ENCODE measurements at regions not wholly inside any gene's neighbourhood (a gene's known extent, or its start where the extent isn't known, plus 50 kb on each side); places are given as distances from the start of the nearest gene placed in this dataset.

DNA sequence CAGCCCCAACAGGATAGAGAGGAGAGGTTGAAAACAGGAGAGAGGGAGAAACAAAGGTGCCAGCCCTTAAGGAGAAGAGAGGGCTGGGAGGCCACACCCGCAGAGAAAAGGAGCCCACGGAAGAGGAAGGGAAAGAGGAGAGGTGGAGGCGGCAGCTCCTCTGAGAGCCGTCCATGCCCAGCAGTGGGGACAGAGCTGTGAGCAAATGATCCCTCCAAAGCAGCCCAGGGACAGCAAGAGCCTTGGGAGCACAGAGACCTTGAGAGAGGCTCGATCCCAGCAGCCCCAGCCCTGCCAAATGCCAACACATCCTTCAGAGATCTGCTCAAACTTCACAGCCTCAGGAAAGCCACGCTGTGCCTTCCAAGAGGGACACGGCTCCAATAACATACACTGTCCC, 66.7 kb upstream of the CORO2B start (continued):
- TF ChIP-seq RORB (CRISPR knock-in tag; IDR thresholded peaks at IDR 0.05) (no peak), NR1H2 (CRISPR knock-in tag; IDR thresholded peaks at IDR 0.05) (no peak), ZNF317 (CRISPR knock-in tag; IDR thresholded peaks at IDR 0.05; ENCODE audit: borderline replicate concordance, low read depth) (no peak), JUN (CRISPR knock-in tag; IDR thresholded peaks at IDR 0.05) (no peak), ZNF219 (CRISPR knock-in tag; IDR thresholded peaks at IDR 0.05; ENCODE audit: borderline replicate concordance) (no peak), GRHL2 (CRISPR knock-in tag; IDR thresholded peaks at IDR 0.05; ENCODE audit: insufficient replicate concordance, severe bottlenecking) (no peak)
- TF ChIP-seq, protein P1, sequence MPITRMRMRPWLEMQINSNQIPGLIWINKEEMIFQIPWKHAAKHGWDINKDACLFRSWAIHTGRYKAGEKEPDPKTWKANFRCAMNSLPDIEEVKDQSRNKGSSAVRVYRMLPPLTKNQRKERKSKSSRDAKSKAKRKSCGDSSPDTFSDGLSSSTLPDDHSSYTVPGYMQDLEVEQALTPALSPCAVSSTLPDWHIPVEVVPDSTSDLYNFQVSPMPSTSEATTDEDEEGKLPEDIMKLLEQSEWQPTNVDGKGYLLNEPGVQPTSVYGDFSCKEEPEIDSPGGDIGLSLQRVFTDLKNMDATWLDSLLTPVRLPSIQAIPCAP (CRISPR knock-in tag; IDR thresholded peaks at IDR 0.05) = no peak

- ChIA-PET CTCF (no interaction called here), POLR2A (no interaction called here)
- no peak for TF ChIP-seq ELF4 (CRISPR knock-in tag; IDR thresholded peaks at IDR 0.05; ENCODE audit: low read depth)
- ATAC-seq (no peak), DNase-seq (ENCODE audit: low spot score) (no peak)
- no peak overlapping the region for H3K27ac Mint-ChIP-seq
- H3K36me3 Mint-ChIP-seq = peaks cover 12% of the 10 kb centered on the region; the same call in 1 of the 2 replicates
- no peak overlapping the region for H3K4me3 Mint-ChIP-seq
- H3K4me1 Mint-ChIP-seq = peaks cover 22% of the 10 kb centered on the region
- H3K9me3 Mint-ChIP-seq = peaks cover 22% of the 10 kb centered on the region
- H3K27me3 Mint-ChIP-seq (ENCODE audit: low read depth) = peaks cover 4% of the 10 kb centered on the region; the same call in 1 of the 2 replicates
Observed at GRCh38 chr15:68512598-68512997, 66.2 kb upstream of the CORO2B start.

DNA sequence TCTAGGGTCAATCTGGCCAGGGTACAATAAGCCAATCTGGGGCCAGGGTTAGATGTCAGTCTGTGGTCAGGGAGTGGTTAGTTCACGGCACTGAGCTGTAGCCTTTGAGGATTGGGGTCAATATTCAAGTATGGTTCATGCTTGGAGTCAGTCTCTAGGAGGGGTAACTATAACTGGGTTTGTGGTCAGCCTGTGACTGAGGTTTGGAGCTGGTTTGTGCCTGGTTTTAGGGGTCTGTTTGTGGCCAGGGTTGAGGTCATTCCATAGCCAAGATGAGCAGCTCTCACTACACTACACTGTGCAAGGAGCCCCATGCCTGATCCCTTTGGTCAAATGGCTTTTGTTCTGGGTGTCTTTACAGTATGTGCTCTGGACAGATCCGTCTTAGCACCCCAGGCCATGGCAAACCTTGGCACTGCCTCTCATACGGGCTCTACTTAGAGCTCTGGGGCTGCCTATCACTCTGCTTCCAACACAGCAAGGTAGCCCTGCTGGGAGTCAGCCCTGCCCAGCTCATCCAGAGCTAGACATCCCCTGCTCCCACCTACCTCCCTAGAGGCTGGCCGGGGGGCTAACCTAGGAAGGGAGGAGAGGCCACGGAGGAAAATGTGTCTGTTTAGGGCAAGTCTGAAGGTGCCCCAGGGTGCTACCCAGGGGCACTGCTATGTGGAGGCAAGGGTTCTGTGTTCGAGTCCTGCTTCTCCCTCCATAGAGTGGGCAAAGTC, 63.3 kb upstream of the CORO2B start:
- Mint-ChIP-seq H3K4me1 (peaks cover 30% of the 10 kb centered on the region), H3K27me3 (ENCODE audit: low read depth) (peaks cover 4% of the 10 kb centered on the region; the same call in 1 of the 2 replicates), H3K9me3 (peaks cover 21% of the 10 kb centered on the region), H3K27ac (no peak overlapping the region), H3K36me3 (peaks cover 12% of the 10 kb centered on the region; the same call in 1 of the 2 replicates), H3K4me3 (no peak overlapping the region)
- TF ChIP-seq FOXP1 (CRISPR knock-in tag; IDR thresholded peaks at IDR 0.05; ENCODE audit: borderline replicate concordance) (no peak), ELF4 (CRISPR knock-in tag; IDR thresholded peaks at IDR 0.05; ENCODE audit: low read depth) (no peak), PREB (CRISPR knock-in tag; IDR thresholded peaks at IDR 0.05; ENCODE audit: borderline replicate concordance) (no peak), PRRX2 (CRISPR knock-in tag; IDR thresholded peaks at IDR 0.05) (no peak), TP53 (CRISPR knock-in tag; IDR thresholded peaks at IDR 0.05) (no peak), ARID4B (CRISPR knock-in tag; IDR thresholded peaks at IDR 0.05; ENCODE audit: borderline replicate concordance) (no peak), FOXK1 (CRISPR knock-in tag; IDR thresholded peaks at IDR 0.05) (no peak), SP1 (CRISPR knock-in tag; conservative IDR thresholded peaks at IDR 0.05) (no peak), TCF7 (CRISPR knock-in tag; IDR thresholded peaks at IDR 0.05; ENCODE audit: low read depth) (no peak), ZNF396 (CRISPR knock-in tag; IDR thresholded peaks at IDR 0.05; ENCODE audit: borderline replicate concordance) (no peak), TEAD4 (CRISPR knock-in tag; IDR thresholded peaks at IDR 0.05) (no peak), ETV6 (CRISPR knock-in tag; IDR thresholded peaks at IDR 0.05) (no peak), RORB (CRISPR knock-in tag; IDR thresholded peaks at IDR 0.05) (no peak)
- TF ChIP-seq, protein P2, sequence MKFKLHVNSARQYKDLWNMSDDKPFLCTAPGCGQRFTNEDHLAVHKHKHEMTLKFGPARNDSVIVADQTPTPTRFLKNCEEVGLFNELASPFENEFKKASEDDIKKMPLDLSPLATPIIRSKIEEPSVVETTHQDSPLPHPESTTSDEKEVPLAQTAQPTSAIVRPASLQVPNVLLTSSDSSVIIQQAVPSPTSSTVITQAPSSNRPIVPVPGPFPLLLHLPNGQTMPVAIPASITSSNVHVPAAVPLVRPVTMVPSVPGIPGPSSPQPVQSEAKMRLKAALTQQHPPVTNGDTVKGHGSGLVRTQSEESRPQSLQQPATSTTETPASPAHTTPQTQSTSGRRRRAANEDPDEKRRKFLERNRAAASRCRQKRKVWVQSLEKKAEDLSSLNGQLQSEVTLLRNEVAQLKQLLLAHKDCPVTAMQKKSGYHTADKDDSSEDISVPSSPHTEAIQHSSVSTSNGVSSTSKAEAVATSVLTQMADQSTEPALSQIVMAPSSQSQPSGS (CRISPR knock-in tag; IDR thresholded peaks at IDR 0.05; ENCODE audit: borderline replicate concordance, low read depth) = no peak
- ChIA-PET CTCF (interaction anchor here (1.5 kb wide), 1 partner anchor 209 kb away, joined by 4 read pairs; no protein-coding TSS in a partner anchor), POLR2A (no interaction called here)
- DNase-seq (ENCODE audit: low spot score) (no peak), ATAC-seq (no peak)

All from WTC11 (cell line).